Fibroblast of lung (primary cell): ENCODE measurements at regions not wholly inside any gene's neighbourhood (a gene's known extent, or its start where the extent isn't known, plus 50 kb on each side); places are given as distances from the start of the nearest gene placed in this dataset.
"Not testable (repeated sequence)": the region's sequence is repeated elsewhere in the genome, so short reads cannot be mapped to it uniquely, and the experiment has no call there.

ENCODE experiments used
- CTCF ChIP-seq, 2 donors: IDR thresholded peaks in 1 of 2; conservative IDR thresholded peaks in 1 of 2; 1 replicate in 1 of 2; 2 replicates in 1 of 2; pipeline ENCODE4 v1.5.1; 2011 to 2012; ENCODE audit warnings: low read length in 2 of 2, control low read depth in 1 of 2, inconsistent platforms in 1 of 2, low read depth in 1 of 2, mild to moderate bottlenecking in 1 of 2
- EZH2 ChIP-seq: IDR thresholded peaks from 2 replicates; pipeline ENCODE4 v1.5.1; 2012; ENCODE audit warnings: low read length, control low read depth, mild to moderate bottlenecking; ENCODE audit errors: missing control alignments

GRCh38 chr9:40110751-40111150 is 755.3 kb downstream of the SPATA31A1 start:
- not testable (repeated sequence) for TF ChIP-seq CTCF (conservative IDR thresholded peaks at IDR 0.05 in 1 of 2, IDR thresholded peaks at IDR 0.05 in 1 of 2; ENCODE audit: low read depth in 1 of 2, low read length in 2 of 2); EZH2
